ENCODE measurements at regions not wholly inside any gene's neighbourhood (a gene's known extent, or its start where the extent isn't known, plus 50 kb on each side); places are given as distances from the start of the nearest gene placed in this dataset.

DNA sequence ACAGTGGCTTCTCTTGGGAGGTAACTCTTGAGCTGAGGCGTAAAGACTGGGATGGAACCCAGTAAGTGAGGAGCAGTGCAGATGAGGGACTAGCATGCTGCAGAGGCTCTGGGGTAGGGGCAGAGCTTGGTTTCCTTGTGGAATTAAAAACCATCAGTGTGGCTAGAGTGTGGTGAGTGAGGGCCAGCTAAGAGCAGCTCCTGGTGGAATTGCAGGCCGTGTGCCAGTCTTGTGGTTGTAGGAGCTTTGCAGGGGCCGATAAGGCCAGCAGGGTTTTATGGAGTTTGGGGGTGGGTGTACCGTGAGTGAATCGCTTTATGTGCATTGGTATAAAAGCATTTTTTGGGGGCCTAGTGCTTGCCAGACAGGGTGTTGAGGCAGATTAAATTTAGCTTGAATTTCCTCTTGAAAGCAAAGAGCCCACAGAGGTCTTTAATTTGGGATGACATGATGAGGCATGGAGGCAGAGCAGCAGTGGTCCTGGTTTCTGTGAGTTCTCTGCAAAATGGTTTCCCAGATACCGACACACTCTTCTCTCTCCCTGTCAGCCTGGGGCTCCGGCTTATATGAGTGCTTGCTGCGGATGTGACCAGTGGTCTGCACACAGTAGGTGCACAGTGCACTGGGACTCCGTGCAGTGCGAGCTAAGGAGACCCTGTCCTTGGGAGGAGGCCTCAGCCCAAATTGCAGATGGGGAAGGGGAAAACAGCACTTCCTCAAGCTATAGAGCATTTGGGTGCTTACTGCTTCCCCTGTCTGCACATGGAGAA lies 176.4 kb upstream of the PITX1 start:
- peak overlapping the region; percentile 81 for H3K27ac ChIP-seq
- intact Hi-C loops (cut with DNase I) = no loop called here
- TF ChIP-seq, protein P1, sequence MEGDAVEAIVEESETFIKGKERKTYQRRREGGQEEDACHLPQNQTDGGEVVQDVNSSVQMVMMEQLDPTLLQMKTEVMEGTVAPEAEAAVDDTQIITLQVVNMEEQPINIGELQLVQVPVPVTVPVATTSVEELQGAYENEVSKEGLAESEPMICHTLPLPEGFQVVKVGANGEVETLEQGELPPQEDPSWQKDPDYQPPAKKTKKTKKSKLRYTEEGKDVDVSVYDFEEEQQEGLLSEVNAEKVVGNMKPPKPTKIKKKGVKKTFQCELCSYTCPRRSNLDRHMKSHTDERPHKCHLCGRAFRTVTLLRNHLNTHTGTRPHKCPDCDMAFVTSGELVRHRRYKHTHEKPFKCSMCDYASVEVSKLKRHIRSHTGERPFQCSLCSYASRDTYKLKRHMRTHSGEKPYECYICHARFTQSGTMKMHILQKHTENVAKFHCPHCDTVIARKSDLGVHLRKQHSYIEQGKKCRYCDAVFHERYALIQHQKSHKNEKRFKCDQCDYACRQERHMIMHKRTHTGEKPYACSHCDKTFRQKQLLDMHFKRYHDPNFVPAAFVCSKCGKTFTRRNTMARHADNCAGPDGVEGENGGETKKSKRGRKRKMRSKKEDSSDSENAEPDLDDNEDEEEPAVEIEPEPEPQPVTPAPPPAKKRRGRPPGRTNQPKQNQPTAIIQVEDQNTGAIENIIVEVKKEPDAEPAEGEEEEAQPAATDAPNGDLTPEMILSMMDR (IDR thresholded peaks at IDR 0.05) = no peak

DNA sequence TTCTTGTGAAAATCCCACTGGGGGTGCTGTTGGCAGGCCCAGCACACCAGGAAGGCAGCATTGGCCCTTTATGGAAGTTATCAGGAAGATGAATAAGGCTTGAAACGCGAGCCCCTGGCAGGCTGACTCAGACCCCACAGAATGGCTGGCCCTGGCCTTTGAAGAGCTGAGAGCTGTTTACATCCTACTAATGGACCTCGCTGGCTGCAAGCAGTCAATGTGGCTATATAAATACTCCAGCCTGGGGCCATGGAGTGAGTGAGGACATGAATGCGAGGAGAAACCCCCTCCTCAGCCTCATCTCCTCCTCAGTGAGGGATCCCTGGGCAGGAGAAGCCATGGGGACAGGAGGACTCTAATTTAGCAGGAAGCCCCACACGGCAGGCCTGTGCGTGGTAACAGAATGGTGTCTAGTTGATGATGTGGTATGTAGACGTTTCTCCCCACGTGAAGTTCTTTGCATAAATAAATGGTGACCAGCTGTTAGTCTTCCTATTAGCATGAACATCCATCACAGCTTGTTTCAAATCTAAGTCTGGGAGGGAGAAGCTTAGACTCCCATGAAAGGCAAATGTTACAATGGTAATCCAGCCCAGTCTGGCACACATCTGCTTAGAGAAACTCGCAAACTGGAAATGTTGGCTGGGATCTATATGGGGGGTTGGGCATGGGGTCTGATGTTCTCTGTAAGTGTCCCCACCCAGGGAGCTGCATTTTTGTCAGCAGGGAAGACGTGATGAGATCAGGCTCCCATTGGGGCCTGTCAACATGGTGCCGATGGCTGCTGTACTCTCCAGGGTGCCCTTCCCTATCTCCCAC lies 175.1 kb upstream of the PITX1 start:
- H3K27me3 ChIP-seq (ENCODE audit: insufficient read depth in 3 of 3, low read length in 2 of 3) = no peaks in the 10 kb centered on the region
- H3K36me3 ChIP-seq (ENCODE audit: insufficient read depth in 1 of 2, low read depth in 1 of 2) = no peaks in the 10 kb centered on the region
- H3K4me1 ChIP-seq = peaks cover 38% of the 10 kb centered on the region
- 64 to 77% (median 72%) methylated on average over 11 of the region's 11 CpGs for WGBS, 3 donors
- intact Hi-C loops (cut with DNase I) = loop anchor here in 1 of 2 donors (10.0 kb wide), 1 partner anchor 76 kb away; no protein-coding TSS in a partner anchor
- H3K27ac ChIP-seq = peak overlapping the region; percentile 75
- no peak overlapping the region for H3K4me3 ChIP-seq
- ATAC-seq = peak; percentile 76 to 85 (median 79)
- DNase-seq = peak; percentile 45 to 67
- TF ChIP-seq, protein P1 (IDR thresholded peaks at IDR 0.05) = no peak
- H3K9me3 ChIP-seq = no peaks in the 10 kb centered on the region

More for the DNA sequence above, 176.4 kb upstream of the PITX1 start:
- Histone ChIP-seq H3K36me3 (ENCODE audit: insufficient read depth in 1 of 2, low read depth in 1 of 2) (no peaks in the 10 kb centered on the region), H3K27me3 (ENCODE audit: insufficient read depth in 3 of 3, low read length in 2 of 3) (no peaks in the 10 kb centered on the region), H3K9me3 (no peaks in the 10 kb centered on the region), H3K4me3 (no peak overlapping the region), H3K4me1 (peaks cover 38% of the 10 kb centered on the region)
- DNase-seq (no peak), ATAC-seq (no peak)
- WGBS, 3 donors = 84 to 94% (median 91%) methylated on average over 10 of the region's 10 CpGs

DNA sequence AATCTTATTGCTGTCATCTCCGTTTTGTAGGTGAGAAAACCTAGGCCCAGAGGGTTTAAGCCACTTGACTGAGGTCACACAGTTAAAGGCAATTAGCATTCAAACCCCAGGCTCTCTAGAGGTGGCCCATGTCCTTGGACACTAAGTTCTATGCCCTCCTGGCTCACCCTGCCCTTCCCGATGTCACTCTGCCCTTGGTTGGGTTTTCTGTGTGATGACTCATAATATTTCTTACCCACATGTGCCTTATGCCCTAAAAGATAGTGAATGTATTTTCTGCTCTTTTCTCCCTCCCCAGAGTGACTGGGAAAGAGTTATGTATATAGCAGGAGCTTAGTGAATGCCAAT lies 174.5 kb upstream of the PITX1 start:
- Histone ChIP-seq H3K4me3 (no peak overlapping the region), H3K9me3 (peaks cover 3% of the 10 kb centered on the region), H3K4me1 (peaks cover 38% of the 10 kb centered on the region), H3K27me3 (ENCODE audit: insufficient read depth in 3 of 3, low read length in 2 of 3) (no peaks in the 10 kb centered on the region), H3K27ac (peak overlapping the region; percentile 75), H3K36me3 (ENCODE audit: insufficient read depth in 1 of 2, low read depth in 1 of 2) (no peaks in the 10 kb centered on the region)
- intact Hi-C loops (cut with DNase I) = loop anchor here in 1 of 2 donors (10.0 kb wide), 1 partner anchor 76 kb away; no protein-coding TSS in a partner anchor
- DNase-seq = no peak
- ATAC-seq = peak; percentile 62 to 76 (median 66)
- WGBS, 3 donors = 65 to 76% (median 75%) methylated on average over 2 of the region's 2 CpGs
- TF ChIP-seq, protein P1 (IDR thresholded peaks at IDR 0.05) = no peak

DNA sequence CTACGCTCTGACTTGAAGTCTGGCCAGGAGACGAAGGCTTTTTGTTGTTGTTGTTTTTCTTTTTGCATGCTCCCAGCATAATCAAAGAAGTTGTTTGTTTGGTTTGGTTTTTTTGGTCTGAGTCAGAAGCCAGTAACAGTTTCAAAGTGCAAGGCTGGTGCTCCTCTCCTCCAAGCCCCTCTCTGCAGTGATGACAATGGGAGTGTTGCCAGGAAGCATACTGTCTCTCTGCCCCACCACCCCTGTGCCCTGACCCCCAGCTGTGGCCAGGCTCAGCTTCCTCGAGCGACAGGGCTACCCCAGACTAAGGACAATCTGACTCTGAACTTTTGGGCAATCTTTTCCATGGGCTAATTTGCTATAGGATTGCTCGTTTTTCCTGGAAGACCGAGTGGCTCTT lies 173.8 kb upstream of the PITX1 start:
- no peak for DNase-seq
- Histone ChIP-seq H3K9me3 (peaks cover 5% of the 10 kb centered on the region), H3K4me1 (peaks cover 38% of the 10 kb centered on the region), H3K27ac (no peak overlapping the region), H3K27me3 (ENCODE audit: insufficient read depth in 3 of 3, low read length in 2 of 3) (no peaks in the 10 kb centered on the region), H3K4me3 (no peak overlapping the region), H3K36me3 (ENCODE audit: insufficient read depth in 1 of 2, low read depth in 1 of 2) (no peaks in the 10 kb centered on the region)
- ATAC-seq = no peak
- intact Hi-C loops (cut with DNase I) = loop anchor here in 1 of 2 donors (10.0 kb wide), 1 partner anchor 77 kb away; no protein-coding TSS in a partner anchor
- 71 to 86% (median 77%) methylated on average over 6 of the region's 6 CpGs for WGBS, 3 donors
- TF ChIP-seq, protein P1 (IDR thresholded peaks at IDR 0.05) = no peak

Measured in psoas muscle (tissue), 7 donors.